Bronchial epithelial cell (primary cell): ENCODE measurements at regions not wholly inside any gene's neighbourhood (a gene's known extent, or its start where the extent isn't known, plus 50 kb on each side); places are given as distances from the start of the nearest gene placed in this dataset.
"Not testable (repeated sequence)": the region's sequence is repeated elsewhere in the genome, so short reads cannot be mapped to it uniquely, and the experiment has no call there.

Experiments
- DNase-seq: peaks from one replicate; pipeline ENCODE4 v3.0.0-alpha.2; 2010; ENCODE audit warnings: low read depth
- FAIRE-seq: peaks from 2 replicates; lab custom pipeline; 2011; peaks lifted over from hg19 to GRCh38; lab: Jason Lieb, UNC
- H3K27me3 ChIP-seq: 2 replicates; pipeline ENCODE4 v1.5.1; 2011; ENCODE audit warnings: low read length; ENCODE audit not compliant: control insufficient read depth, insufficient read depth
- H3K36me3 ChIP-seq: 2 replicates; pipeline ENCODE4 v1.5.1; 2011; ENCODE audit warnings: low read length; ENCODE audit not compliant: control insufficient read depth, insufficient read depth
- H3K4me3 ChIP-seq: 2 replicates; pipeline ENCODE4 v1.5.1; 2011; ENCODE audit warnings: mild to moderate bottlenecking, low read depth, low read length, control low read depth
- CTCF ChIP-seq: IDR thresholded peaks from 2 replicates; pipeline ENCODE4 v1.5.1; 2011; ENCODE audit warnings: mild to moderate bottlenecking, moderate library complexity, low read length, control low read depth, inconsistent platforms; ENCODE audit not compliant: insufficient read depth, severe bottlenecking

GRCh38 chr7:155392726-155393570 is 65.0 kb upstream of the EN2 start:
- H3K36me3 ChIP-seq, result no peaks in the 10 kb centered on the region
- TF ChIP-seq CTCF, result no peak
- FAIRE-seq (no peak), DNase-seq (peak; percentile 18)
- no peaks in the 10 kb centered on the region for H3K27me3 ChIP-seq
- H3K4me3 ChIP-seq, result no peak overlapping the region

GRCh38 chr7:155394413-155394812 is 63.5 kb upstream of the EN2 start:
- TF ChIP-seq CTCF, result no peak
- Histone ChIP-seq H3K36me3 (no peaks in the 10 kb centered on the region), H3K4me3 (no peak overlapping the region), H3K27me3 (no peaks in the 10 kb centered on the region)
- DNase-seq (no peak), FAIRE-seq (no peak)

- H3K36me3 ChIP-seq, result no peaks in the 10 kb centered on the region
- H3K4me3 ChIP-seq, result no peak overlapping the region
- DNase-seq (no peak), FAIRE-seq (no peak)
- H3K27me3 ChIP-seq, result no peaks in the 10 kb centered on the region
- no peak for TF ChIP-seq CTCF
Measured at GRCh38 chr7:155395176-155395797, 62.6 kb upstream of the EN2 start.

GRCh38 chr7:155396661-155397060 is 61.3 kb upstream of the EN2 start:
- H3K4me3 ChIP-seq, result no peak overlapping the region

GRCh38 chr7:155397758-155398714 is 59.9 kb upstream of the EN2 start:
- FAIRE-seq, H3K27me3 ChIP-seq: not testable (repeated sequence)

More at GRCh38 chr7:155396661-155397060, 61.3 kb upstream of the EN2 start:
- DNase-seq, result no peak
- Histone ChIP-seq H3K36me3 (no peaks in the 10 kb centered on the region), H3K27me3 (no peaks in the 10 kb centered on the region)
- TF ChIP-seq CTCF, result no peak
- FAIRE-seq, result no peak

More at GRCh38 chr7:155397758-155398714, 59.9 kb upstream of the EN2 start:
- not testable (repeated sequence) for H3K36me3 ChIP-seq, DNase-seq, H3K4me3 ChIP-seq
